Gastroesophageal sphincter (tissue), 4 donors: ENCODE measurements at regions not wholly inside any gene's neighbourhood (a gene's known extent, or its start where the extent isn't known, plus 50 kb on each side); places are given as distances from the start of the nearest gene placed in this dataset.

ENCODE experiments used
- ATAC-seq: fragments of 150-250 bp; one replicate; pipeline ENCODE4 v1.9.1; 2016; ENCODE audit warnings: mild to moderate bottlenecking, moderate library complexity
- H3K27ac ChIP-seq, 4 donors: fragments of 200-600 bp; sonication (generic) in 3 of 4; 1 replicate in 3 of 4; 2 replicates in 1 of 4; pipeline ENCODE4 v1.5.1; 2016 to 2019
- H3K27me3 ChIP-seq: fragments of 200-600 bp; sonication (generic); one replicate; pipeline ENCODE4 v1.5.1; 2019
- H3K36me3 ChIP-seq, 2 donors: fragments of 200-600 bp; sonication (generic); one replicate each; pipeline ENCODE4 v1.5.1; 2019; ENCODE audit warnings: control low read depth in 1 of 2
- H3K4me1 ChIP-seq, 3 donors: fragments of 200-600 bp; sonication (generic); 1 replicate in 2 of 3; 2 replicates in 1 of 3; pipeline ENCODE4 v1.5.1; 2016 to 2019; ENCODE audit warnings: control low read depth in 2 of 3
- H3K4me3 ChIP-seq, 2 donors: fragments of 200-600 bp; sonication (generic); one replicate each; pipeline ENCODE4 v1.5.1; 2019; ENCODE audit warnings: mild to moderate bottlenecking in 1 of 2, moderate library complexity in 1 of 2
- H3K9me3 ChIP-seq, 3 donors: fragments of 200-600 bp; sonication (generic); one replicate each; pipeline ENCODE4 v1.5.1; 2017 to 2019; ENCODE audit warnings: control low read depth in 2 of 3
- EP300 ChIP-seq: sonication (generic); formaldehyde crosslinking; IDR thresholded peaks from one replicate; pipeline ENCODE4 v1.6.1; 2017; ENCODE audit warnings: antibody characterized with exemption, mild to moderate bottlenecking
- POLR2A ChIP-seq, 2 donors: fragments of 450-650 bp; IDR thresholded peaks; one replicate each; pipeline ENCODE4 v1.6.1; 2017; ENCODE audit warnings: antibody characterized with exemption in 2 of 2, mild to moderate bottlenecking in 2 of 2, moderate library complexity in 1 of 2
- POLR2AphosphoS5 ChIP-seq: sonication (generic); formaldehyde crosslinking; IDR thresholded peaks from one replicate; pipeline ENCODE4 v1.6.1; 2017; ENCODE audit warnings: antibody characterized with exemption
- WGBS, 2 donors: methylation state at CpG; one replicate each; pipeline ENCODE4 v1.1.5; 2018; ENCODE audit warnings: low coverage in 1 of 2; 5-methylcytosine and 5-hydroxymethylcytosine counted together
- TF ChIP-seq, protein P1 (sequence below), 4 experiments: fragments of 200-600 bp in 2 of 4; fragments of 450-650 bp in 2 of 4; sonication (generic) in 1 of 4; IDR thresholded peaks; one replicate each; pipeline ENCODE4 v1.5.1; 2017 to 2019; ENCODE audit warnings: antibody characterized with exemption in 4 of 4, mild to moderate bottlenecking in 2 of 4, moderate library complexity in 2 of 4

DNA sequence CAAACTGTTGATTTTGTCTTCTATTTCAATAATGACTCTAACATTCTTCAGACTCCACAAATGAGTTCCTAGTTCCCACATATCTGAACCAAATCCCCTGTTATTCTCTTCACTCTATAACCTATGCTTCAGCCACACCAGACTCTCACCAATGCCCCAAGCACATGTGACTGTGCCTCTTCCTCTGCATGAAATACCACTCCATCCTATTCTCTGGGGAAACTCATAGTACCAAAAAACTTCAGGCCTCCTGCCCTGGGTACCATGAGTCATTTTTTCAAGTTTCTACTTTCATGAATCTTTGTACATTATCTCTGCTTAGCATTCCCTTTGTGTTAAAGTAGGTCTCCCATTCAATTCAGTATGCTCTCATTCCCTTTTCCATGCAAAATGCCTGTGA, 353.2 kb downstream of the ZEB2 start:
- no peak for TF ChIP-seq EP300
- TF ChIP-seq, protein P1, sequence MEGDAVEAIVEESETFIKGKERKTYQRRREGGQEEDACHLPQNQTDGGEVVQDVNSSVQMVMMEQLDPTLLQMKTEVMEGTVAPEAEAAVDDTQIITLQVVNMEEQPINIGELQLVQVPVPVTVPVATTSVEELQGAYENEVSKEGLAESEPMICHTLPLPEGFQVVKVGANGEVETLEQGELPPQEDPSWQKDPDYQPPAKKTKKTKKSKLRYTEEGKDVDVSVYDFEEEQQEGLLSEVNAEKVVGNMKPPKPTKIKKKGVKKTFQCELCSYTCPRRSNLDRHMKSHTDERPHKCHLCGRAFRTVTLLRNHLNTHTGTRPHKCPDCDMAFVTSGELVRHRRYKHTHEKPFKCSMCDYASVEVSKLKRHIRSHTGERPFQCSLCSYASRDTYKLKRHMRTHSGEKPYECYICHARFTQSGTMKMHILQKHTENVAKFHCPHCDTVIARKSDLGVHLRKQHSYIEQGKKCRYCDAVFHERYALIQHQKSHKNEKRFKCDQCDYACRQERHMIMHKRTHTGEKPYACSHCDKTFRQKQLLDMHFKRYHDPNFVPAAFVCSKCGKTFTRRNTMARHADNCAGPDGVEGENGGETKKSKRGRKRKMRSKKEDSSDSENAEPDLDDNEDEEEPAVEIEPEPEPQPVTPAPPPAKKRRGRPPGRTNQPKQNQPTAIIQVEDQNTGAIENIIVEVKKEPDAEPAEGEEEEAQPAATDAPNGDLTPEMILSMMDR (IDR thresholded peaks at IDR 0.05), result no peak
- TF ChIP-seq POLR2A (IDR thresholded peaks at IDR 0.05), result no peak
- TF ChIP-seq POLR2AphosphoS5, result no peak
- no peak overlapping the region for H3K4me3 ChIP-seq
- ATAC-seq, result no peak

DNA sequence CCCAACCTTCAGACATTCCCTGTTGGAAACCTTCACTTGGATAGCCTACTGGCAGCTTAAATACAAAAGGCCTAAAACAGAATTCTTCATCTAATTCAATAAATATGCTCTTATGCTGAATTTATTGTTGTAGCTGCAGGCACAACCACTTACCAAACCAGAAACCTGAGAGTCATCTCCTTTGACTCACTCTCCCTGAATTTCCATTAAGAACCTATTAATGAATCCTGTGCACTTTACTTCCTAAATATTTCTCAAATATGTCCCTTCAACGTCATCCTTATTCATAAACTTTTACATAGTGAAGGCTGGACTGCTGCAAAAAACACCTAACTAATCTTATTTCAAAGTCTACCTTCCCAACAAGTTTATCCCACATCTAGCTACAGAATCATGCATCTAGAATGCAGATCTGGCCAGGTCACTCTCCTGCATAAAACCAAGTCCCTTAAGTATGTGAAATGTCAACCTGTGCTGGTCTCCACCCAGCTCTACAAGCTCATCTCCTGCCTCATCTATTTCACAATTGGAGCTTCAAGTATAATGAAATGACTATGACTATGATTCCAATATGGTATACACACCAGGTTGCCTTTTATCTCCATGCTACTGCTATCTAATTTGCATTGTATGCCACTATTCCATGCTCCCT, 354.2 kb downstream of the ZEB2 start:
- Histone ChIP-seq H3K4me3 (no peak overlapping the region), H3K27me3 (no peaks in the 10 kb centered on the region), H3K4me1 (no peaks in the 10 kb centered on the region), H3K27ac (no peak overlapping the region), H3K9me3 (no peaks in the 10 kb centered on the region), H3K36me3 (no peaks in the 10 kb centered on the region)
- TF ChIP-seq POLR2A (IDR thresholded peaks at IDR 0.05), result no peak
- TF ChIP-seq, protein P1 (IDR thresholded peaks at IDR 0.05), result no peak
- no peak for TF ChIP-seq POLR2AphosphoS5
- TF ChIP-seq EP300, result no peak
- no peak for ATAC-seq
- 67 to 89% methylated on average over 1 of the region's 1 CpG for WGBS, 2 donors

More for the DNA sequence above, 353.2 kb downstream of the ZEB2 start:
- Histone ChIP-seq H3K9me3 (no peaks in the 10 kb centered on the region), H3K27ac (no peak overlapping the region), H3K27me3 (no peaks in the 10 kb centered on the region), H3K4me1 (no peaks in the 10 kb centered on the region), H3K36me3 (no peaks in the 10 kb centered on the region)

DNA sequence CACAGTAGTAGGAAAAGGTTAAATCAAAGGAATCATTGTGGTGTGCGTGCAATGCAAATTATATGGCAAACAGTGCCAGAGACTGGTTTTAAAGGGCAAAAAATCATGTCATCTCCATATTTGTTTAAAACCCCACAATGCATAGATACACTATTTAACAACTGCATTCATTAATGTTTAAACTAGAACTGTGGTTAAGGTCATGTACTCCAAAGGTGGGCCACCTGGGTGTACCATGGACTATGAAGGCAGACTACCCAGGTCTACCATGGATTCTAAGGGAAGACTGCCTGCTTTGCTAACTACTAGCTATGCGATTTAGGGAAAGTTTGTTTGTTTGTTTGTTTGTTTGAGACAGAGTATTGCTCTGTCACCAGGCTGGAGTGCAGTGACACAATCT, 356.3 kb downstream of the ZEB2 start:
- ATAC-seq, result no peak
- no peaks in the 10 kb centered on the region for H3K9me3 ChIP-seq
- H3K27ac ChIP-seq, result no peak overlapping the region
- H3K36me3 ChIP-seq, result no peaks in the 10 kb centered on the region
- no peaks in the 10 kb centered on the region for H3K27me3 ChIP-seq
- no peaks in the 10 kb centered on the region for H3K4me1 ChIP-seq
- no peak overlapping the region for H3K4me3 ChIP-seq
- WGBS, 2 donors, result 92 to 100% methylated on average over 2 of the region's 2 CpGs
- no peak for TF ChIP-seq POLR2AphosphoS5
- TF ChIP-seq EP300, result no peak
- TF ChIP-seq, protein P1 (IDR thresholded peaks at IDR 0.05), result no peak
- no peak for TF ChIP-seq POLR2A (IDR thresholded peaks at IDR 0.05)

DNA sequence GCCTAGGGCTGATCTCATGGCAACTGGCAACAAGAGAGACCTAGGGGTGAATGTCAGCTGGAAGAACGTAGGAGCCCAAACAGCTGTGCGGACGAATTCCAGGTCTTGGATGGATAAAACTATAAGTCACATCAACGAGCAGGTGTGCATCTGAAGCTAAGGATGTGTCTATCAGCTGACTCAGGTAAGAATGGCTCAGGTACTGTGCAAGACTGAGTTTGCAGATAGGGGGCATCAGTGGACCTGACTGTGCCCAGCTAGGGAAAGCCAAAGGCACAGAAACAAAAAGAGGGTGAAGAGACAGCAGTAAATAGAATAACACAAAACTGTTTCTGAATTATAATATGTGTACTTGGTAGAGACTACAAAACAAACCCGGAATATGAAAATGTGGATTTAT, 357.3 kb downstream of the ZEB2 start:
- 66 to 90% methylated on average over 3 to 5 of the region's 5 CpGs for WGBS, 2 donors
- Histone ChIP-seq H3K36me3 (no peaks in the 10 kb centered on the region), H3K4me1 (no peaks in the 10 kb centered on the region), H3K4me3 (no peak overlapping the region), H3K27ac (no peak overlapping the region), H3K27me3 (no peaks in the 10 kb centered on the region), H3K9me3 (no peaks in the 10 kb centered on the region)
- TF ChIP-seq POLR2A (IDR thresholded peaks at IDR 0.05) (no peak), POLR2AphosphoS5 (no peak), EP300 (no peak)
- TF ChIP-seq, protein P1 (IDR thresholded peaks at IDR 0.05), result no peak
- no peak for ATAC-seq

DNA sequence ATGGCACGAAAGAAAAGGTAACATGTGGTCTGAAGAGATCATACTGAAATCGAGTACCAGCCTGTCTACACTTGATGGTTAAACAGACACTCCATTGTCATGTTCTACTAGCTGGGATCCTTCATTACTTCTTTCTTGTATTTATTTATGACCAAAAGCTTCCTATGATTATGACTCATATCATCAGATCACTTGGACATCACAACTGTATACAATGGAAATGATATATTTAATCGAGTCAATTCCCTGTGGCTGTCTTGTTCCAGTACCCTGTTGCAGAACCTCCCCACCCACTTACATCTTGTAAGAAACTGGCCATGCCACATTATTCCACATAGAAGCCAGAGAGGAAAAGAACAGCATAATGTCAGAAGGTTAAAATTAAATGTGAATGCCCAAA, 358.9 kb downstream of the ZEB2 start:
- no peaks in the 10 kb centered on the region for H3K27me3 ChIP-seq
- TF ChIP-seq POLR2A (IDR thresholded peaks at IDR 0.05) (no peak), EP300 (no peak), POLR2AphosphoS5 (no peak)
- TF ChIP-seq, protein P1 (IDR thresholded peaks at IDR 0.05), result no peak
- no peak for ATAC-seq
- no peaks in the 10 kb centered on the region for H3K9me3 ChIP-seq
- H3K4me3 ChIP-seq, result no peak overlapping the region
- 96 to 100% methylated on average over 1 to 3 of the region's 3 CpGs for WGBS, 2 donors
- no peaks in the 10 kb centered on the region for H3K4me1 ChIP-seq
- no peak overlapping the region for H3K27ac ChIP-seq
- no peaks in the 10 kb centered on the region for H3K36me3 ChIP-seq
